CD8-positive, alpha-beta memory T cell (primary cell): ENCODE measurements at regions not wholly inside any gene's neighbourhood (a gene's known extent, or its start where the extent isn't known, plus 50 kb on each side); places are given as distances from the start of the nearest gene placed in this dataset.

ENCODE experiments used
- CTCF ChIA-PET: fragments of 350-600 bp; sonication (Branson Sonifier 250); formaldehyde crosslinking; loops from one replicate; lab custom pipeline; 2021; ENCODE audit warnings: antibody characterized with exemption; lab: Charles Lee
- POLR2A ChIA-PET: fragments of 350-600 bp; sonication (Branson Sonifier 250); formaldehyde crosslinking; loops from one replicate; lab custom pipeline; 2021; ENCODE audit warnings: antibody characterized with exemption; lab: Charles Lee
- DNase-seq, 5 donors: peaks; one replicate each; pipeline versions ENCODE4 v3.0.0 to v3.0.0-alpha.2; 2020 to 2022; ENCODE audit warnings: mixed read lengths in 1 of 5
- H3K27ac ChIP-seq: one replicate; pipeline ENCODE4 v1.7.0; 2013; ENCODE audit warnings: low read depth, mild to moderate bottlenecking, low read length, moderate library complexity
- H3K27me3 ChIP-seq: 2 replicates; pipeline ENCODE4 v1.7.0; 2013; ENCODE audit warnings: low read length, mild to moderate bottlenecking; ENCODE audit not compliant: insufficient read depth, poor library complexity, severe bottlenecking
- H3K36me3 ChIP-seq: 2 replicates; pipeline ENCODE4 v1.7.0; 2013; ENCODE audit warnings: mild to moderate bottlenecking, low read length, moderate library complexity; ENCODE audit not compliant: insufficient read depth
- H3K4me1 ChIP-seq: 2 replicates; pipeline ENCODE4 v1.7.0; 2013; ENCODE audit warnings: mild to moderate bottlenecking, low read length, moderate library complexity; ENCODE audit not compliant: insufficient read depth
- H3K4me3 ChIP-seq: 2 replicates; pipeline ENCODE4 v1.7.0; 2013; ENCODE audit warnings: mild to moderate bottlenecking, low read length
- H3K9me3 ChIP-seq: 2 replicates; pipeline ENCODE4 v1.7.0; 2013; ENCODE audit warnings: mild to moderate bottlenecking, low read length
- H3K27ac Mint-ChIP-seq, 8 donors: one replicate each; pipeline ENCODE4 v1.8.0; 2020 to 2021; ENCODE audit warnings: mixed read lengths in 8 of 8, mild to moderate bottlenecking in 6 of 8, inconsistent platforms in 3 of 8, moderate library complexity in 3 of 8
- H3K27me3 Mint-ChIP-seq, 2 donors: one replicate each; pipeline ENCODE4 v1.8.0; 2020 to 2021; ENCODE audit warnings: mixed read lengths in 2 of 2, mild to moderate bottlenecking in 1 of 2, moderate library complexity in 1 of 2
- H3K36me3 Mint-ChIP-seq, 3 donors: one replicate each; pipeline ENCODE4 v1.8.0; 2020 to 2021; ENCODE audit warnings: mixed read lengths in 3 of 3, inconsistent platforms in 1 of 3, mild to moderate bottlenecking in 1 of 3
- H3K4me1 Mint-ChIP-seq, 3 donors: one replicate each; pipeline ENCODE4 v1.8.0; 2020 to 2021; ENCODE audit warnings: mixed read lengths in 3 of 3, inconsistent platforms in 1 of 3, mild to moderate bottlenecking in 1 of 3
- H3K4me3 Mint-ChIP-seq, 7 donors: one replicate each; pipeline ENCODE4 v1.8.0; 2020 to 2021; ENCODE audit warnings: mixed read lengths in 7 of 7, mild to moderate bottlenecking in 6 of 7, moderate library complexity in 4 of 7, inconsistent platforms in 2 of 7
- H3K9me3 Mint-ChIP-seq, 5 donors: one replicate each; pipeline ENCODE4 v1.8.0; 2020 to 2022; ENCODE audit warnings: mixed read lengths in 5 of 5, mild to moderate bottlenecking in 3 of 5, moderate library complexity in 2 of 5, inconsistent platforms in 1 of 5

GRCh38 chr15:67991706-67992105, 62.4 kb upstream of the PIAS1 start:
- H3K4me1 Mint-ChIP-seq = no peaks in the 10 kb centered on the region
- no peaks in the 10 kb centered on the region for H3K9me3 Mint-ChIP-seq
- no peak overlapping the region for H3K27ac ChIP-seq
- H3K36me3 Mint-ChIP-seq = no peaks in the 10 kb centered on the region
- CTCF ChIA-PET = interaction anchor here (0.9 kb wide), 1 partner anchor 10 kb away, joined by 3 read pairs; no protein-coding TSS in a partner anchor
- no peaks in the 10 kb centered on the region for H3K4me1 ChIP-seq
- POLR2A ChIA-PET = no interaction called here
- no peak overlapping the region for H3K4me3 Mint-ChIP-seq
- no peak overlapping the region for H3K4me3 ChIP-seq
- no peak for DNase-seq
- no peaks in the 10 kb centered on the region for H3K27me3 ChIP-seq
- H3K9me3 ChIP-seq = no peaks in the 10 kb centered on the region
- no peaks in the 10 kb centered on the region for H3K36me3 ChIP-seq
- H3K27ac Mint-ChIP-seq = no peak overlapping the region
- H3K27me3 Mint-ChIP-seq = peaks cover 9 to 19% of the 10 kb centered on the region in 2 donors

GRCh38 chr15:67992411-67992810, 61.7 kb upstream of the PIAS1 start:
- no peak overlapping the region for H3K4me3 Mint-ChIP-seq
- H3K27ac ChIP-seq = no peak overlapping the region
- no peak overlapping the region for H3K4me3 ChIP-seq
- no peaks in the 10 kb centered on the region for H3K27me3 ChIP-seq
- DNase-seq = no peak
- ChIA-PET POLR2A (no interaction called here), CTCF (interaction anchor here (0.9 kb wide), 1 partner anchor 11 kb away, joined by 3 read pairs; no protein-coding TSS in a partner anchor)
- H3K27me3 Mint-ChIP-seq = peaks cover 9 to 15% of the 10 kb centered on the region in 2 donors
- H3K4me1 ChIP-seq = no peaks in the 10 kb centered on the region
- H3K9me3 ChIP-seq = no peaks in the 10 kb centered on the region
- H3K9me3 Mint-ChIP-seq = no peaks in the 10 kb centered on the region
- no peaks in the 10 kb centered on the region for H3K36me3 ChIP-seq
- H3K4me1 Mint-ChIP-seq = no peaks in the 10 kb centered on the region
- H3K36me3 Mint-ChIP-seq = no peaks in the 10 kb centered on the region
- no peak overlapping the region for H3K27ac Mint-ChIP-seq

GRCh38 chr15:67992834-67993233, 61.3 kb upstream of the PIAS1 start:
- DNase-seq = no peak
- ChIA-PET POLR2A (no interaction called here), CTCF (no interaction called here)
- no peak overlapping the region for H3K4me3 ChIP-seq
- H3K27ac ChIP-seq = no peak overlapping the region
- H3K9me3 ChIP-seq = no peaks in the 10 kb centered on the region
- no peaks in the 10 kb centered on the region for H3K9me3 Mint-ChIP-seq
- H3K4me1 ChIP-seq = no peaks in the 10 kb centered on the region
- H3K4me3 Mint-ChIP-seq = no peak overlapping the region
- H3K27ac Mint-ChIP-seq = no peak overlapping the region
- H3K27me3 ChIP-seq = no peaks in the 10 kb centered on the region
- no peaks in the 10 kb centered on the region for H3K4me1 Mint-ChIP-seq
- no peaks in the 10 kb centered on the region for H3K36me3 ChIP-seq
- no peaks in the 10 kb centered on the region for H3K36me3 Mint-ChIP-seq
- H3K27me3 Mint-ChIP-seq = peaks cover 8 to 12% of the 10 kb centered on the region in 2 donors

- Histone ChIP-seq H3K27ac (no peak overlapping the region), H3K36me3 (no peaks in the 10 kb centered on the region), H3K9me3 (no peaks in the 10 kb centered on the region), H3K4me3 (no peak overlapping the region), H3K27me3 (no peaks in the 10 kb centered on the region), H3K4me1 (no peaks in the 10 kb centered on the region)
- no peak for DNase-seq
- Mint-ChIP-seq H3K27ac (no peak overlapping the region), H3K9me3 (no peaks in the 10 kb centered on the region), H3K36me3 (no peaks in the 10 kb centered on the region), H3K27me3 (peaks cover 0 to 8% of the 10 kb centered on the region in 2 donors), H3K4me3 (no peak overlapping the region), H3K4me1 (no peaks in the 10 kb centered on the region)
- ChIA-PET POLR2A (no interaction called here), CTCF (no interaction called here)
These were observed 56.1 kb upstream of the PIAS1 start for GRCh38 chr15:67997996-67998395.

- Mint-ChIP-seq H3K27ac (no peak overlapping the region), H3K4me1 (no peaks in the 10 kb centered on the region), H3K36me3 (no peaks in the 10 kb centered on the region), H3K27me3 (peaks cover 0 to 8% of the 10 kb centered on the region in 2 donors), H3K4me3 (no peak overlapping the region), H3K9me3 (no peaks in the 10 kb centered on the region)
- POLR2A ChIA-PET = no interaction called here
- no peaks in the 10 kb centered on the region for H3K9me3 ChIP-seq
- H3K4me3 ChIP-seq = no peak overlapping the region
- no peaks in the 10 kb centered on the region for H3K36me3 ChIP-seq
- CTCF ChIA-PET = no interaction called here
- DNase-seq = no peak
- no peak overlapping the region for H3K27ac ChIP-seq
- H3K4me1 ChIP-seq = no peaks in the 10 kb centered on the region
- no peaks in the 10 kb centered on the region for H3K27me3 ChIP-seq
These were observed 55.4 kb upstream of the PIAS1 start for GRCh38 chr15:67998599-67999133.

- H3K27ac ChIP-seq = no peak overlapping the region
- no peak overlapping the region for H3K4me3 ChIP-seq
- Mint-ChIP-seq H3K27ac (no peak overlapping the region), H3K4me3 (no peak overlapping the region), H3K4me1 (no peaks in the 10 kb centered on the region), H3K36me3 (no peaks in the 10 kb centered on the region), H3K9me3 (no peaks in the 10 kb centered on the region), H3K27me3 (peaks cover 0 to 8% of the 10 kb centered on the region in 2 donors)
- no peaks in the 10 kb centered on the region for H3K4me1 ChIP-seq
- H3K27me3 ChIP-seq = no peaks in the 10 kb centered on the region
- ChIA-PET POLR2A (no interaction called here), CTCF (no interaction called here)
- no peaks in the 10 kb centered on the region for H3K9me3 ChIP-seq
- H3K36me3 ChIP-seq = no peaks in the 10 kb centered on the region
- DNase-seq = no peak
These were observed 54.6 kb upstream of the PIAS1 start for GRCh38 chr15:67999320-68000100.

- peaks cover 0 to 10% of the 10 kb centered on the region in 2 donors for H3K27me3 Mint-ChIP-seq
- H3K4me1 ChIP-seq = no peaks in the 10 kb centered on the region
- H3K27ac Mint-ChIP-seq = no peak overlapping the region
- no peaks in the 10 kb centered on the region for H3K27me3 ChIP-seq
- H3K4me1 Mint-ChIP-seq = no peaks in the 10 kb centered on the region
- no peak overlapping the region for H3K4me3 ChIP-seq
- H3K4me3 Mint-ChIP-seq = no peak overlapping the region
- H3K9me3 Mint-ChIP-seq = no peaks in the 10 kb centered on the region
- POLR2A ChIA-PET = no interaction called here
- no peak for DNase-seq
- CTCF ChIA-PET = no interaction called here
- H3K27ac ChIP-seq = no peak overlapping the region
- H3K36me3 Mint-ChIP-seq = no peaks in the 10 kb centered on the region
- H3K36me3 ChIP-seq = no peaks in the 10 kb centered on the region
- no peaks in the 10 kb centered on the region for H3K9me3 ChIP-seq
These were observed 53.4 kb upstream of the PIAS1 start for GRCh38 chr15:68000754-68001153.

GRCh38 chr15:68001811-68002210, 52.3 kb upstream of the PIAS1 start:
- Mint-ChIP-seq H3K36me3 (peaks cover 0 to 5% (median 1%) of the 10 kb centered on the region in 3 donors), H3K27me3 (peaks cover 0 to 11% of the 10 kb centered on the region in 2 donors), H3K9me3 (peaks cover 0 to 6% (median 0%) of the 10 kb centered on the region in 5 donors), H3K4me3 (no peak overlapping the region), H3K4me1 (no peaks in the 10 kb centered on the region), H3K27ac (no peak overlapping the region)
- no peak for DNase-seq
- ChIA-PET CTCF (no interaction called here), POLR2A (no interaction called here)
- Histone ChIP-seq H3K27ac (no peak overlapping the region), H3K9me3 (no peaks in the 10 kb centered on the region), H3K36me3 (no peaks in the 10 kb centered on the region), H3K27me3 (no peaks in the 10 kb centered on the region), H3K4me3 (no peak overlapping the region), H3K4me1 (no peaks in the 10 kb centered on the region)
